WTC11 (cell line): ENCODE measurements at regions not wholly inside any gene's neighbourhood (a gene's known extent, or its start where the extent isn't known, plus 50 kb on each side); places are given as distances from the start of the nearest gene placed in this dataset.

ENCODE experiments used
- ATF1 ChIP-seq: sonication (generic); formaldehyde crosslinking; IDR thresholded peaks from 2 replicates; pipeline ENCODE4 v1.8.1; 2023; ENCODE audit warnings: mild to moderate bottlenecking, moderate library complexity, missing genetic modification reagents
- ATF2 ChIP-seq: sonication (generic); formaldehyde crosslinking; IDR thresholded peaks from 2 replicates; pipeline ENCODE4 v1.8.1; 2022; ENCODE audit warnings: low read depth, missing genetic modification reagents, borderline replicate concordance
- ATF3 ChIP-seq: sonication (generic); formaldehyde crosslinking; conservative IDR thresholded peaks from 2 replicates; pipeline ENCODE4 v1.8.1; 2022; ENCODE audit warnings: mild to moderate bottlenecking, missing genetic modification reagents
- CREB1 ChIP-seq: sonication (generic); formaldehyde crosslinking; IDR thresholded peaks from 2 replicates; pipeline ENCODE4 v1.8.0; 2023; ENCODE audit warnings: mild to moderate bottlenecking, missing genetic modification reagents
- CTCF ChIP-seq: fragments of 200-600 bp; IDR thresholded peaks from 2 replicates; pipeline ENCODE4 v1.8.0; 2022; ENCODE audit warnings: antibody characterized with exemption
- E2F1 ChIP-seq: sonication (generic); formaldehyde crosslinking; IDR thresholded peaks from 2 replicates; pipeline ENCODE4 v1.8.0; 2022; ENCODE audit warnings: mild to moderate bottlenecking, missing genetic modification reagents
- IRF1 ChIP-seq: sonication (generic); formaldehyde crosslinking; IDR thresholded peaks from 2 replicates; pipeline ENCODE4 v1.8.0; 2023; ENCODE audit warnings: missing genetic modification reagents
- JUN ChIP-seq: sonication (generic); formaldehyde crosslinking; IDR thresholded peaks from 2 replicates; pipeline ENCODE4 v1.8.0; 2023; ENCODE audit warnings: mild to moderate bottlenecking, missing genetic modification reagents
- KAT7 ChIP-seq: sonication (generic); formaldehyde crosslinking; IDR thresholded peaks from 2 replicates; pipeline ENCODE4 v1.8.1; 2023; ENCODE audit warnings: missing genetic modification reagents, mild to moderate bottlenecking, borderline replicate concordance
- MAX ChIP-seq: sonication (generic); formaldehyde crosslinking; IDR thresholded peaks from 2 replicates; pipeline ENCODE4 v1.8.0; 2022; ENCODE audit warnings: mild to moderate bottlenecking, missing genetic modification reagents
- NFE2L1 ChIP-seq: sonication (generic); formaldehyde crosslinking; IDR thresholded peaks from 2 replicates; pipeline ENCODE4 v1.8.1; 2023; ENCODE audit warnings: missing genetic modification reagents
- ZNF671 ChIP-seq: fragments of 250-450 bp; sonication (Bioruptor Pico); IDR thresholded peaks from 2 replicates; pipeline ENCODE4 v1.8.0; 2021; ENCODE audit warnings: mild to moderate bottlenecking

- no peak for TF ChIP-seq ATF3 (CRISPR knock-in tag)
- no peak for TF ChIP-seq KAT7
- TF ChIP-seq CTCF, result no peak
- TF ChIP-seq ATF1 (CRISPR knock-in tag), result no peak
- no peak for TF ChIP-seq IRF1 (CRISPR knock-in tag)
- TF ChIP-seq ATF2, result no peak
- no peak for TF ChIP-seq CREB1 (CRISPR knock-in tag)
- no peak for TF ChIP-seq JUN (CRISPR knock-in tag)
- no peak for TF ChIP-seq MAX (CRISPR knock-in tag)
- no peak for TF ChIP-seq E2F1 (CRISPR knock-in tag)
- TF ChIP-seq NFE2L1 (CRISPR knock-in tag), result no peak
- no peak for TF ChIP-seq ZNF671
These were observed 201.3 kb upstream of the RBM19 start for GRCh38 chr12:114167431-114167830.
